HL-60 (cell line): ENCODE measurements at regions not wholly inside any gene's neighbourhood (a gene's known extent, or its start where the extent isn't known, plus 50 kb on each side); places are given as distances from the start of the nearest gene placed in this dataset.

Experiments
- GABPA ChIP-seq: IDR thresholded peaks from 2 replicates; pipeline ENCODE4 v1.6.1; 2012; ENCODE audit warnings: low read depth
- TF ChIP-seq, protein P1 (sequence below): IDR thresholded peaks from one replicate; pipeline ENCODE4 v1.5.1; 2011; ENCODE audit warnings: low read length, control low read depth, inconsistent platforms; ENCODE audit not compliant: insufficient read depth

- TF ChIP-seq, protein P1, sequence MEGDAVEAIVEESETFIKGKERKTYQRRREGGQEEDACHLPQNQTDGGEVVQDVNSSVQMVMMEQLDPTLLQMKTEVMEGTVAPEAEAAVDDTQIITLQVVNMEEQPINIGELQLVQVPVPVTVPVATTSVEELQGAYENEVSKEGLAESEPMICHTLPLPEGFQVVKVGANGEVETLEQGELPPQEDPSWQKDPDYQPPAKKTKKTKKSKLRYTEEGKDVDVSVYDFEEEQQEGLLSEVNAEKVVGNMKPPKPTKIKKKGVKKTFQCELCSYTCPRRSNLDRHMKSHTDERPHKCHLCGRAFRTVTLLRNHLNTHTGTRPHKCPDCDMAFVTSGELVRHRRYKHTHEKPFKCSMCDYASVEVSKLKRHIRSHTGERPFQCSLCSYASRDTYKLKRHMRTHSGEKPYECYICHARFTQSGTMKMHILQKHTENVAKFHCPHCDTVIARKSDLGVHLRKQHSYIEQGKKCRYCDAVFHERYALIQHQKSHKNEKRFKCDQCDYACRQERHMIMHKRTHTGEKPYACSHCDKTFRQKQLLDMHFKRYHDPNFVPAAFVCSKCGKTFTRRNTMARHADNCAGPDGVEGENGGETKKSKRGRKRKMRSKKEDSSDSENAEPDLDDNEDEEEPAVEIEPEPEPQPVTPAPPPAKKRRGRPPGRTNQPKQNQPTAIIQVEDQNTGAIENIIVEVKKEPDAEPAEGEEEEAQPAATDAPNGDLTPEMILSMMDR, result no peak
- no peak for TF ChIP-seq GABPA
Observed at GRCh38 chr1:87186346-87186745, 142.3 kb upstream of the LMO4 start.
